Erythroblast (primary cell): ENCODE measurements at regions not wholly inside any gene's neighbourhood (a gene's known extent, or its start where the extent isn't known, plus 50 kb on each side); places are given as distances from the start of the nearest gene placed in this dataset.

Source experiments
- GATA1 ChIP-seq: IDR thresholded peaks from 2 replicates; pipeline ENCODE4 v1.6.1; 2011; ENCODE audit warnings: low read depth, mild to moderate bottlenecking, control low read depth, low read length, moderate library complexity
- POLR2A ChIP-seq: IDR thresholded peaks from 2 replicates; pipeline ENCODE4 v1.6.1; 2011; ENCODE audit warnings: mild to moderate bottlenecking, low read length

DNA sequence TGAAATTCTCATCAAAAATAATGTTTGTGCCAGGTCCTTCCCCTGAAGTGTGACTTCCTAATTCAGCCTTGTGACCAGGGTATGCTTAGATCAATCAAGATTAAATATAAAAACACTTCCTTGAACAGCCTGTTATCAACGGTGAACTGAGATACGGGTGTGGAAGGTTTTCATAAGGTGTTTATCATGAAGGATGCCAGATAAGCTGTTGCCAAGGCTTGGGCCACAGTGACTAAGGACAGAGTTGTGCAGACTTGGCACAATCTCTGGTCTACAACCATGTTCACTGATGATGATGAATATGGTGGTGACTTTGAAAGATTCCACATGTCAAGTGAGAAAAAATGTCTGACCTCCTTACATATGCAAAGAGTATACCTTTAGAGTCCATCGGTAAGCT is 51.3 kb upstream of the LIN7A start:
- TF ChIP-seq POLR2A (no peak), GATA1 (no peak)
